ENCODE measurements at regions not wholly inside any gene's neighbourhood (a gene's known extent, or its start where the extent isn't known, plus 50 kb on each side); places are given as distances from the start of the nearest gene placed in this dataset.

GRCh38 chr5:152511531-152512132 is 106.6 kb upstream of the NMUR2 start:
- TF ChIP-seq POLR2AphosphoS5 (IDR thresholded peaks at IDR 0.05; ENCODE audit: borderline replicate concordance, low read depth, low read length), result no peak
- TF ChIP-seq EZH2 (IDR thresholded peaks at IDR 0.05), result no peak

All from SK-N-MC (cell line).